Upper lobe of left lung (tissue), 4 donors: ENCODE measurements at regions not wholly inside any gene's neighbourhood (a gene's known extent, or its start where the extent isn't known, plus 50 kb on each side); places are given as distances from the start of the nearest gene placed in this dataset.

Experiments
- POLR2A ChIP-seq, 4 donors: fragments of 450-650 bp; IDR thresholded peaks; one replicate each; pipeline ENCODE4 v1.5.1; 2016 to 2017; ENCODE audit warnings: antibody characterized with exemption in 4 of 4, mild to moderate bottlenecking in 2 of 4
- POLR2AphosphoS5 ChIP-seq, 2 donors: sonication (generic); formaldehyde crosslinking; IDR thresholded peaks; one replicate each; pipeline ENCODE4 v1.5.1; 2017; ENCODE audit warnings: antibody characterized with exemption in 2 of 2
- TF ChIP-seq, protein P1 (sequence below), 6 experiments: fragments of 450-650 bp in 4 of 6; fragments of 200-600 bp in 2 of 6; sonication (generic) in 2 of 6; IDR thresholded peaks; one replicate each; pipeline ENCODE4 v1.5.1; 2016 to 2019; ENCODE audit warnings: antibody characterized with exemption in 6 of 6

DNA sequence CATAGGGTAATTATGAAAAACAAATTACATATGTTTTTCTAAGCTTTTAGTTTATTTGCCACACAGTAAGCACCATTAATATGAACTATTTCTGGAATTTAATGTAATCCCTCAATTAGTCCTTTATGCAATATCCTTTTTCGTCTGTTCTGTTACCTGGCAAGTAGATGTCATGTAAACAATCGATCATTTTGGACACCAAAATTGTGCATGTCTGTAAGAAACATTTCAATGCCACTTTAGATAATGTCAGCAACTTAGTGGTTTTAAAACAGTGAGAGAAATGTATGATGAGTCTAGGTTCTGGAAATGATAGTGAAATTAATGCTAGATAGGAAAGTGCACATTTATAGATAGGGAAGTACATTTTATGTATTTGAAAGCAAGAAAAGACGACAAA lies 986.6 kb downstream of the ZPLD1 start:
- TF ChIP-seq, protein P1, sequence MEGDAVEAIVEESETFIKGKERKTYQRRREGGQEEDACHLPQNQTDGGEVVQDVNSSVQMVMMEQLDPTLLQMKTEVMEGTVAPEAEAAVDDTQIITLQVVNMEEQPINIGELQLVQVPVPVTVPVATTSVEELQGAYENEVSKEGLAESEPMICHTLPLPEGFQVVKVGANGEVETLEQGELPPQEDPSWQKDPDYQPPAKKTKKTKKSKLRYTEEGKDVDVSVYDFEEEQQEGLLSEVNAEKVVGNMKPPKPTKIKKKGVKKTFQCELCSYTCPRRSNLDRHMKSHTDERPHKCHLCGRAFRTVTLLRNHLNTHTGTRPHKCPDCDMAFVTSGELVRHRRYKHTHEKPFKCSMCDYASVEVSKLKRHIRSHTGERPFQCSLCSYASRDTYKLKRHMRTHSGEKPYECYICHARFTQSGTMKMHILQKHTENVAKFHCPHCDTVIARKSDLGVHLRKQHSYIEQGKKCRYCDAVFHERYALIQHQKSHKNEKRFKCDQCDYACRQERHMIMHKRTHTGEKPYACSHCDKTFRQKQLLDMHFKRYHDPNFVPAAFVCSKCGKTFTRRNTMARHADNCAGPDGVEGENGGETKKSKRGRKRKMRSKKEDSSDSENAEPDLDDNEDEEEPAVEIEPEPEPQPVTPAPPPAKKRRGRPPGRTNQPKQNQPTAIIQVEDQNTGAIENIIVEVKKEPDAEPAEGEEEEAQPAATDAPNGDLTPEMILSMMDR (IDR thresholded peaks at IDR 0.05) = no peak
- TF ChIP-seq POLR2AphosphoS5 (IDR thresholded peaks at IDR 0.05) (no peak), POLR2A (IDR thresholded peaks at IDR 0.05) (no peak)
